GM12878 (cell line): ENCODE measurements at regions not wholly inside any gene's neighbourhood (a gene's known extent, or its start where the extent isn't known, plus 50 kb on each side); places are given as distances from the start of the nearest gene placed in this dataset.

Experiments
- ATAC-seq: fragments of 200-7000 bp; cut with Tn5 transposase; 3 replicates; pipeline ENCODE4 v1.9.1; 2020; ENCODE audit warnings: mild to moderate bottlenecking, moderate library complexity
- BruUV-seq: library from RNA; stranded (reverse); fragments of 400-500 nt; replicated peaks from 2 replicates; lab custom pipeline; 2021; lab: Mats Ljungman, UMichigan
- CTCF ChIA-PET: fragments of 300-600 bp; sonication (Branson Sonifier 250); formaldehyde crosslinking; extraction: SDS; loops from one replicate; lab custom pipeline; 2021; ENCODE audit warnings: inconsistent platforms; lab: Yijun Ruan, JAX
- POLR2A ChIA-PET: fragments of 350-600 bp; formaldehyde crosslinking; extraction: SDS; loops from one replicate; lab custom pipeline; 2021; ENCODE audit warnings: inconsistent platforms; lab: Charles Lee
- RAD21 ChIA-PET: fragments of 300-600 bp; sonication (Branson Sonifier 250); formaldehyde crosslinking; loops from one replicate; lab custom pipeline; 2023; ENCODE audit warnings: antibody characterized with exemption; ENCODE audit not compliant: unreplicated experiment; lab: Charles Lee
- SMC1A ChIA-PET: fragments of 300-600 bp; sonication (Branson Sonifier 250); formaldehyde crosslinking; loops from one replicate; lab custom pipeline; 2023; ENCODE audit not compliant: unreplicated experiment, uncharacterized antibody; lab: Charles Lee
- DNase-seq: peaks from one replicate; pipeline ENCODE4 v3.0.0-alpha.2; 2011; ENCODE audit warnings: low read depth, low spot score
- FAIRE-seq: peaks from 3 replicates; lab custom pipeline; 2011; peaks lifted over from hg19 to GRCh38; lab: Jason Lieb, UNC
- H2AFZ ChIP-seq: 2 replicates; pipeline ENCODE4 v1.6.0; 2011; ENCODE audit warnings: low read depth, low read length, control low read depth; ENCODE audit not compliant: control insufficient read depth
- H3K27ac ChIP-seq: 2 replicates; pipeline ENCODE4 v1.5.1; 2011; ENCODE audit warnings: control low read depth; ENCODE audit not compliant: control insufficient read depth, insufficient read depth
- H3K27me3 ChIP-seq, 2 experiments: replicated peaks in 1 of 2; 2 replicates each; pipeline versions ENCODE4 v1.6.0 to v1.6.1; 2011; ENCODE audit warnings: low read length in 1 of 2; ENCODE audit not compliant: control insufficient read depth in 2 of 2, insufficient read depth in 2 of 2
- H3K36me3 ChIP-seq, 2 experiments: 2 replicates each; pipeline ENCODE4 v1.5.1; 2011; ENCODE audit warnings: low read length in 1 of 2; ENCODE audit not compliant: control insufficient read depth in 2 of 2, insufficient read depth in 2 of 2
- H3K4me1 ChIP-seq: 2 replicates; pipeline ENCODE4 v1.6.1; 2011; ENCODE audit warnings: mild to moderate bottlenecking, low read length, moderate library complexity, mixed read lengths; ENCODE audit not compliant: control insufficient read depth, insufficient read depth
- H3K4me2 ChIP-seq: 2 replicates; pipeline ENCODE4 v1.6.0; 2011; ENCODE audit warnings: control low read depth; ENCODE audit not compliant: control insufficient read depth, insufficient read depth
- H3K4me3 ChIP-seq: fragments of 200-600 bp; sonication (generic); 2 replicates; pipeline ENCODE4 v1.5.1; 2016
- H3K79me2 ChIP-seq: 2 replicates; pipeline ENCODE4 v1.6.0; 2011; ENCODE audit warnings: low read length; ENCODE audit not compliant: control insufficient read depth, insufficient read depth
- H3K9ac ChIP-seq: 2 replicates; pipeline ENCODE4 v1.8.0; 2011; ENCODE audit warnings: low read length, control low read depth, mixed read lengths; ENCODE audit not compliant: control insufficient read depth, insufficient read depth
- H3K9me3 ChIP-seq: replicated peaks from 3 replicates; pipeline ENCODE4 v1.5.1; 2011; ENCODE audit warnings: mild to moderate bottlenecking, low read length; ENCODE audit not compliant: control insufficient read depth, insufficient read depth
- H4K20me1 ChIP-seq: 2 replicates; pipeline ENCODE4 v1.6.0; 2011; ENCODE audit not compliant: control insufficient read depth, insufficient read depth
- CBX5 ChIP-seq: sonication (generic); IDR thresholded peaks from 2 replicates; pipeline ENCODE4 v1.6.1; 2016; ENCODE audit warnings: low read depth, moderate library complexity, mild to moderate bottlenecking, inconsistent platforms
- POLR2A ChIP-seq: IDR thresholded peaks from 2 replicates; pipeline ENCODE4 v1.6.1; 2011; ENCODE audit warnings: low read depth, mild to moderate bottlenecking, low read length
- POLR2AphosphoS2 ChIP-seq: IDR thresholded peaks from 2 replicates; pipeline ENCODE4 v1.6.1; 2011; ENCODE audit warnings: low read depth, mild to moderate bottlenecking, low read length, improper control_type of control experiment, moderate library complexity
- REST ChIP-seq: IDR thresholded peaks from 2 replicates; pipeline ENCODE4 v1.6.1; 2012; ENCODE audit warnings: mild to moderate bottlenecking, low read depth, low read length
- SIX5 ChIP-seq: IDR thresholded peaks from 2 replicates; pipeline ENCODE4 v1.6.1; 2011; ENCODE audit warnings: mild to moderate bottlenecking, low read depth, low read length, moderate library complexity; ENCODE audit not compliant: severe bottlenecking
- SREBF2 ChIP-seq: IDR thresholded peaks from 2 replicates; pipeline ENCODE4 v1.6.1; 2012; ENCODE audit warnings: mild to moderate bottlenecking, low read length
- TAF1 ChIP-seq: IDR thresholded peaks from 2 replicates; pipeline ENCODE4 v1.6.1; 2011; ENCODE audit warnings: mild to moderate bottlenecking, low read depth, low read length, borderline replicate concordance
- ZBTB11 ChIP-seq: fragments of 450-650 bp; formaldehyde crosslinking; IDR thresholded peaks from 2 replicates; pipeline ENCODE4 v1.5.0; 2022; ENCODE audit warnings: mild to moderate bottlenecking, missing genetic modification characterization
- WGBS: methylation state at CpG from one replicate; pipeline ENCODE4 v1.1.6; 2016; ENCODE audit warnings: low lambda C conversion rate; ENCODE audit not compliant: insufficient replicate concordance, insufficient coverage; ENCODE audit errors: missing lambda C conversion rate; 5-methylcytosine and 5-hydroxymethylcytosine counted together
- in situ Hi-C: fragments of 300-500 bp; cut with MboI; formaldehyde crosslinking; loops from 9 replicates; pipeline ENCODE4 v1.14.3; 2018; ENCODE audit warnings: mixed read lengths
- intact Hi-C: fragments of 100-400 bp; cut with micrococcal nuclease; formaldehyde crosslinking; loops from one replicate; pipeline ENCODE4 v1.14.2; 2022; ENCODE audit not compliant: unreplicated experiment

GRCh38 chr2:66370824-66371223, 64.1 kb upstream of the MEIS1 start (continued):
- TF ChIP-seq SIX5 (no peak), TAF1 (no peak), POLR2AphosphoS2 (no peak), CBX5 (no peak), SREBF2 (no peak)

- SMC1A ChIA-PET, result no interaction called here
- no peak for DNase-seq
Measured at GRCh38 chr2:66366619-66367018, 68.3 kb upstream of the MEIS1 start.

More at GRCh38 chr2:66366619-66367018, 68.3 kb upstream of the MEIS1 start:
- intact Hi-C loops (no loop called here), in situ Hi-C loops (no loop called here)
- BruUV-seq, result no TSS peak
- FAIRE-seq (no peak), ATAC-seq (no peak)
- H3K4me3 ChIP-seq, result no peak overlapping the region
- H3K79me2 ChIP-seq, result no peaks in the 10 kb centered on the region
- ChIA-PET RAD21 (no interaction called here), CTCF (no interaction called here), POLR2A (no interaction called here)
- no peaks in the 10 kb centered on the region for H3K4me1 ChIP-seq
- no peak overlapping the region for H2AFZ ChIP-seq
- TF ChIP-seq ZBTB11 (CRISPR knock-in tag), result no peak
- TF ChIP-seq REST, result no peak
- TF ChIP-seq POLR2A, result no peak
- H3K27ac ChIP-seq, result no peak overlapping the region
- 22% methylated on average over 2 of the region's 2 CpGs for WGBS
- no peaks in the 10 kb centered on the region for H3K27me3 ChIP-seq
- H4K20me1 ChIP-seq, result no peaks in the 10 kb centered on the region
- H3K4me2 ChIP-seq, result no peak overlapping the region
- no peaks in the 10 kb centered on the region for H3K36me3 ChIP-seq
- no peak overlapping the region for H3K9ac ChIP-seq
- no peaks in the 10 kb centered on the region for H3K9me3 ChIP-seq
